SK-N-MC (cell line): ENCODE measurements at regions not wholly inside any gene's neighbourhood (a gene's known extent, or its start where the extent isn't known, plus 50 kb on each side); places are given as distances from the start of the nearest gene placed in this dataset.

Experiments
- DNase-seq: peaks from one replicate; pipeline ENCODE4 v3.0.0-alpha.2; 2011; ENCODE audit warnings: low read depth, low spot score
- H3K27ac ChIP-seq: fragments of 200-600 bp; sonication (generic); 2 replicates; pipeline ENCODE4 v1.5.1; 2016; ENCODE audit warnings: mixed run types
- H3K36me3 ChIP-seq: fragments of 200-600 bp; sonication (generic); 2 replicates; pipeline ENCODE4 v1.6.1; 2017; ENCODE audit warnings: antibody characterized with exemption, low read length, mixed read lengths; ENCODE audit not compliant: insufficient read depth
- H3K4me3 ChIP-seq: fragments of 200-600 bp; sonication (generic); 2 replicates; pipeline ENCODE4 v1.5.1; 2016
- H3K9ac ChIP-seq: fragments of 200-600 bp; sonication (generic); 2 replicates; pipeline ENCODE4 v1.8.0; 2017; ENCODE audit warnings: mixed run types, mixed read lengths; ENCODE audit not compliant: insufficient read length
- H3K9me3 ChIP-seq: fragments of 200-600 bp; sonication (generic); 2 replicates; pipeline ENCODE4 v1.6.1; 2017; ENCODE audit warnings: low read depth, mild to moderate bottlenecking, antibody characterized with exemption, low read length, moderate library complexity, mixed read lengths
- EZH2 ChIP-seq: fragments of 200-600 bp; sonication (generic); IDR thresholded peaks from one replicate; pipeline ENCODE4 v1.6.1; 2017; ENCODE audit warnings: antibody characterized with exemption
- FOXP2 ChIP-seq: optimal IDR thresholded peaks from 2 replicates; pipeline ENCODE3; 2011; ENCODE audit warnings: mild to moderate bottlenecking, moderate library complexity; ENCODE audit not compliant: insufficient read depth; ENCODE audit errors: extremely low read length, control extremely low read depth
- POLR2AphosphoS5 ChIP-seq: IDR thresholded peaks from 2 replicates; pipeline ENCODE4 v1.6.1; 2012; ENCODE audit warnings: mild to moderate bottlenecking, low read depth, low read length, borderline replicate concordance

DNA sequence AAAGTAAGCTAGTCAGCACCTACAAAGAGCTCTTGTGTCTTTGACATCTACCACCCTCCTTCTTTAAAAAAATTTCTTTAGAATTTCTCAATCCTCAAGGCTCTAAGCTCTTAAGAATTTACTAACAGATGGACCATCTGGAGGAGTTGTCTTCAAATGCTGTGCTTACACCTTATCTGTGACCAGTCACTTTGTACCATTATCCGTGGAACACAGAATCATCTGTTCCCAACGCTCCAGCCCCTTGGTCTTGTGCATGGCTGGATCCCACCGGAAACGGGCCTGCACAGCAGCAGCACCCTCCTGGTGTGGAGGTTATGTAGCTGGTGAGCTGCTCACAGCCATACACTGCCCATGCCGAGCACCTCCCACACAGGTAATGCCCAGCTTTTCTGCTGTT, 89.0 kb downstream of the TBX19 start:
- no peak overlapping the region for H3K9ac ChIP-seq
- H3K36me3 ChIP-seq, result no peaks in the 10 kb centered on the region
- DNase-seq, result no peak
- H3K27ac ChIP-seq, result no peak overlapping the region
- no peak overlapping the region for H3K4me3 ChIP-seq
- H3K9me3 ChIP-seq, result no peaks in the 10 kb centered on the region
- TF ChIP-seq EZH2 (no peak), FOXP2 (no peak), POLR2AphosphoS5 (no peak)

DNA sequence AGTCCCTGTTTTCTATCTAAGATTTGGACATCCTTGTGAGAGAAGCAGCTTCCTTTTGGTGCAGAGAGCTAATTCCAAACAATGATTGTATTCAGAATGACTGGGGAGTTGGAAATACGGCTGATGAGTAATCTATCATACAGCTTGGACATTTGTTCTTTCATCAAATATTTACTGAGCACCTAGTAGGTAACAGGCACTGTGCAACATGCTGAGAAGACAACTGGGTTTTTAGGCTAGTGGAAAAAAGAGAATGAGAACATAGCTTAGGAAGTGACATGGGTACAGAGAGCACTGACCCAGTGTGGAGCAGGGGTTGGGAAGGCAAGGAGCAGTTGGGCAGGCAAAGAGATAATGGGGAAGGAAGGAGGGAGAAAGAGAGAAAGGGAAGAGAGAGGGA, 87.5 kb downstream of the TBX19 start:
- H3K9ac ChIP-seq, result no peak overlapping the region
- no peak for DNase-seq
- H3K4me3 ChIP-seq, result no peak overlapping the region
- no peaks in the 10 kb centered on the region for H3K36me3 ChIP-seq
- TF ChIP-seq POLR2AphosphoS5 (no peak), EZH2 (no peak), FOXP2 (no peak)
- no peak overlapping the region for H3K27ac ChIP-seq
- no peaks in the 10 kb centered on the region for H3K9me3 ChIP-seq

DNA sequence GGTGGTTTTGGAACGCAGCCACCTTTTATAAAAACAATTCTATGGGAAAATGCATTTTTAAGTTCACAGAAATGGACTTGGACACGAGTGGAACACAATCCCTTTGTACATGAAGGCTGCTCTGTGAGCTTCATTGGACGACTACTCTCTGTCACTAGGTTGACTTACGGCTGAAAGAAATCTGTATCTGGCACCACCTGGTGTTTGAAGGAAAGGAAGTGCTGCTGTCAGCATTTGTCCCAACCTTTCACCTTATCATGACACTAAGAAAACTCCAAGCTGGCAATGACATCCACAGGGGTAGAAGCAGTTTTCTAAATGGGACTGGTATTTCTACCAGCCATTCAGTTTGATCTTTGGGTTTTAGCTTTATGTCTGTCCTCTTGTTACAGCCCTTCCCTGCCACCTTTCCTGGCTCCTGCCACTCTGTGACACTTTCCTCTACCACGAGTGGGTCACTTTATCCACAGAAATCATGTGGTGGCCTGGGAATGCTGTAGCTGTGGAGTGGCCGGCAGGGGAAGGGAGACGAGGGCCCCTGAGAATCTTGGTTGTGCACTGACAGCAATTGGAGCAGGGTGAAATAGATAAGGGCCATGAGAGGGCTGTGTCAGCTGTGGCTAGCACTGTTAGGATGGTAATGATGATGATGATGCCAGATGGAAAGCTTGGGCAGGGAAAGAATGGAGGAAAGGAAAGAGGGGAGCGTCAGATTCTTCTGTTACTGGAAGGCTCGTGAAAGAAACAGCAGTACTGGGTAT, 85.2 kb downstream of the TBX19 start:
- DNase-seq, result no peak
- H3K4me3 ChIP-seq, result no peak overlapping the region
- no peaks in the 10 kb centered on the region for H3K9me3 ChIP-seq
- TF ChIP-seq EZH2 (no peak), FOXP2 (no peak), POLR2AphosphoS5 (no peak)
- H3K36me3 ChIP-seq, result no peaks in the 10 kb centered on the region
- no peak overlapping the region for H3K27ac ChIP-seq
- no peak overlapping the region for H3K9ac ChIP-seq
